AG09309 (cell line): ENCODE measurements at regions not wholly inside any gene's neighbourhood (a gene's known extent, or its start where the extent isn't known, plus 50 kb on each side); places are given as distances from the start of the nearest gene placed in this dataset.

Experiments used
- DNase-seq: peaks from one replicate; pipeline ENCODE4 v3.0.0-alpha.2; 2010; ENCODE audit warnings: low read depth
- H3K4me3 ChIP-seq: 2 replicates; pipeline ENCODE4 v1.5.1; 2011; ENCODE audit warnings: mild to moderate bottlenecking, low read depth, low read length, moderate library complexity; ENCODE audit not compliant: control insufficient read depth
- CTCF ChIP-seq: IDR thresholded peaks from 2 replicates; pipeline ENCODE4 v1.5.1; 2011; ENCODE audit warnings: mild to moderate bottlenecking, low read depth, low read length, inconsistent platforms; ENCODE audit not compliant: insufficient read depth, control insufficient read depth; ENCODE audit errors: missing control alignments

- H3K4me3 ChIP-seq, result no peak overlapping the region
- no peak for DNase-seq
- TF ChIP-seq CTCF, result no peak
Measured at GRCh38 chr2:19568809-19569208, 210.4 kb upstream of the OSR1 start.

DNA sequence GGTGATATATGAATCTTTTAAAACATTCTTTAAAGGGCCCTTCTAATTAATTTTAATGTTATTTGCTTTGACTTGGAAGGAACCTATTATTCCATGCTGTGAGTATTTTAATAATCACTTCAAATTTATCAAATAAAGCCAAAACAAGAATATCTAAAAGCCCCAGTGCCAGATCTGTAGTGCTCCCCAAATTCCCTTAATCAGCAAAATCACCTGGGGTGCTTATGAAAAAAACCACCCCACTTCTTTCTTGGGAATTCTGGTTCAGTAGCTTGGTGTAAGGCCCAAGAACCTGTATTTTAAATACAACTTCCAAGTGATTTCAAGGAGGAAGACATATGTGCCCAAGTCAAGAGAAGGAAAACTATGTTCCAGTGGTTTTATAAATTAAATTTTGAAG lies 202.4 kb upstream of the OSR1 start:
- DNase-seq, result no peak
- H3K4me3 ChIP-seq, result no peak overlapping the region
- TF ChIP-seq CTCF, result no peak

GRCh38 chr2:19559596-19560240 lies 201.3 kb upstream of the OSR1 start:
- no peak for TF ChIP-seq CTCF
- no peak for DNase-seq
- no peak overlapping the region for H3K4me3 ChIP-seq

- TF ChIP-seq CTCF, result no peak
- H3K4me3 ChIP-seq, result no peak overlapping the region
- DNase-seq, result no peak
Measured at GRCh38 chr2:19556648-19557047, 198.2 kb upstream of the OSR1 start.

DNA sequence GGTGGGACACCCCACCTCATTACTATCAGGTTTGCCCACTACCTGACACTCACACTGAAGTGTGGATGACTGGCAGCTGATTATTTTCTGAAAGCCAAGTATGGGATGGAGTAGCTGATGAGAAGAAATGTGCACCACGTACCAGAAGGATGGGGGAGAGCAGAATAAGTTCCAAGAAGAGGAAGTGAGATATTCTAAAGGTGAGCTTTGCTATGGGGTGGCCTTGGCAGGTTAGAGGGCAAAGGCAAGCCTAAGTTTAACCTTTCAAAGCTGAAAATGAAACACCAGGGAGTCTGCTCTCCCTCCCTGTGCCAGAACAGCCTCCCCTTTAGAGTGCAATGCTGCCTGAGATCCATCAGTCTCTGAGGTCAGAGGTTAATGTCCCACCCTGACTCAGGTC lies 196.1 kb upstream of the OSR1 start:
- DNase-seq, result no peak
- TF ChIP-seq CTCF, result no peak
- H3K4me3 ChIP-seq, result no peak overlapping the region

GRCh38 chr2:19552270-19552669 lies 193.8 kb upstream of the OSR1 start:
- DNase-seq, result no peak
- H3K4me3 ChIP-seq, result no peak overlapping the region
- TF ChIP-seq CTCF, result no peak

DNA sequence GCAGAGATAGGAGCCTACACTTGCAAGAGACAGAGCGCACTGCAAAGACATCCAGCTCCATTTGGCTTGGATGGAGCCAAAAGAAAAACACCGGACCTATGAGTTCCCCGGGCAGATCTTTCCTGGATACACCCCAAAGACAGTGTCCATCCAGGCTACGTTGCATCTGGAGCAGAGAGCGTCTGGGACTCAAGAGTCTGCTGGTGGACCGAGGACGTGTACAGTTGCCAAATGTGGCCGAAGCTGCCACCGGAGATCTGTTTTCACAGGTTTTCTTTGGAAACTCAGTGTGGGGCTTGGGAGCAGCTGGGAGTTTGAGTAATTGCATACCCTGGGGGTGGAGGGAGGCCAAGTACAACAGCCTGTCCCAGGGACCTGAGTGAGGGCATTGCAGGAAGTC lies 192.3 kb upstream of the OSR1 start:
- TF ChIP-seq CTCF, result no peak
- H3K4me3 ChIP-seq, result no peak overlapping the region
- no peak for DNase-seq
